H9 (cell line): ENCODE measurements at regions not wholly inside any gene's neighbourhood (a gene's known extent, or its start where the extent isn't known, plus 50 kb on each side); places are given as distances from the start of the nearest gene placed in this dataset.
A peak's percentile ranks its signal among the peaks of the same experiment; 100 is the strongest.

Experiments
- DNase-seq: peaks from one replicate; pipeline ENCODE4 v3.0.0-alpha.2; 2017
- H2AFZ ChIP-seq: one replicate; pipeline ENCODE4 v1.6.1; 2013; ENCODE audit warnings: mild to moderate bottlenecking, low read length, control low read depth, moderate library complexity
- H2AK5ac ChIP-seq: 2 replicates; pipeline ENCODE4 v1.6.1; 2013; ENCODE audit warnings: low read length, control low read depth, mixed read lengths; ENCODE audit not compliant: insufficient read length
- H2BK120ac ChIP-seq: one replicate; pipeline ENCODE4 v1.6.1; 2013; ENCODE audit warnings: low read depth, mild to moderate bottlenecking, low read length, control low read depth, inconsistent platforms; ENCODE audit not compliant: poor library complexity, severe bottlenecking
- H2BK12ac ChIP-seq: 2 replicates; pipeline ENCODE4 v1.6.1; 2013; ENCODE audit warnings: low read length, control low read depth, mixed read lengths, low read depth; ENCODE audit not compliant: insufficient read length
- H2BK15ac ChIP-seq: 2 replicates; pipeline ENCODE4 v1.6.1; 2013; ENCODE audit warnings: low read depth, low read length, control low read depth
- H2BK20ac ChIP-seq: one replicate; pipeline ENCODE4 v1.6.1; 2013; ENCODE audit warnings: low read depth, mild to moderate bottlenecking, low read length, control low read depth, inconsistent platforms; ENCODE audit not compliant: poor library complexity, severe bottlenecking
- H2BK5ac ChIP-seq: 2 replicates; pipeline ENCODE4 v1.6.1; 2013; ENCODE audit warnings: low read length, control low read depth, mixed read lengths; ENCODE audit not compliant: insufficient read length
- H3K14ac ChIP-seq: 2 replicates; pipeline ENCODE4 v1.6.1; 2013; ENCODE audit warnings: low read length, control low read depth; ENCODE audit not compliant: insufficient read depth
- H3K18ac ChIP-seq: 2 replicates; pipeline ENCODE4 v1.6.1; 2013; ENCODE audit warnings: low read depth, mild to moderate bottlenecking, mixed read lengths, low read length, control low read depth; ENCODE audit not compliant: insufficient read length
- H3K23ac ChIP-seq: 2 replicates; pipeline ENCODE4 v1.6.1; 2013; ENCODE audit warnings: low read length, control low read depth, mixed read lengths, low read depth; ENCODE audit not compliant: insufficient read length
- H3K23me2 ChIP-seq: 2 replicates; pipeline ENCODE4 v1.6.1; 2013; ENCODE audit warnings: low read depth, mild to moderate bottlenecking, mixed read lengths, low read length, control low read depth; ENCODE audit not compliant: insufficient read length, poor library complexity, severe bottlenecking
- H3K27ac ChIP-seq: 2 replicates; pipeline ENCODE4 v1.5.1; 2013; ENCODE audit warnings: low read length, control low read depth, mixed read lengths, low read depth; ENCODE audit not compliant: insufficient read length
- H3K27me3 ChIP-seq: 2 replicates; pipeline ENCODE4 v1.6.1; 2013; ENCODE audit warnings: low read length, control low read depth, inconsistent platforms; ENCODE audit not compliant: insufficient read depth
- H3K4ac ChIP-seq: 2 replicates; pipeline ENCODE4 v1.6.1; 2013; ENCODE audit warnings: low read depth, mild to moderate bottlenecking, control low read depth, inconsistent platforms, low read length, moderate library complexity
- H3K4me1 ChIP-seq: 2 replicates; pipeline ENCODE4 v1.6.1; 2013; ENCODE audit warnings: low read length, control low read depth, inconsistent platforms; ENCODE audit not compliant: insufficient read depth
- H3K4me2 ChIP-seq: 2 replicates; pipeline ENCODE4 v1.6.1; 2013; ENCODE audit warnings: low read length, control low read depth, mixed read lengths; ENCODE audit not compliant: insufficient read length, insufficient read depth
- H3K56ac ChIP-seq: 2 replicates; pipeline ENCODE4 v1.6.1; 2013; ENCODE audit warnings: low read depth, mild to moderate bottlenecking, mixed read lengths, low read length, control low read depth; ENCODE audit not compliant: insufficient read length
- H3K79me1 ChIP-seq: 2 replicates; pipeline ENCODE4 v1.6.1; 2013; ENCODE audit warnings: low read depth, mild to moderate bottlenecking, moderate library complexity, low read length, control low read depth, inconsistent platforms; ENCODE audit not compliant: insufficient read depth, poor library complexity, severe bottlenecking
- H3K79me2 ChIP-seq: 2 replicates; pipeline ENCODE4 v1.6.1; 2013; ENCODE audit warnings: low read length, control low read depth, inconsistent platforms; ENCODE audit not compliant: insufficient read depth
- H3K9ac ChIP-seq: 2 replicates; pipeline ENCODE4 v1.6.1; 2013; ENCODE audit warnings: low read length, control low read depth, mixed read lengths; ENCODE audit not compliant: insufficient read length; ENCODE audit errors: extremely low read depth
- H3K9me3 ChIP-seq: one replicate; pipeline ENCODE4 v1.6.1; 2013; ENCODE audit warnings: low read depth, low read length, inconsistent platforms; ENCODE audit not compliant: control insufficient read depth
- H3T11ph ChIP-seq: one replicate; pipeline ENCODE4 v1.6.1; 2013; ENCODE audit warnings: mild to moderate bottlenecking, low read length, control low read depth, inconsistent platforms
- H4K20me1 ChIP-seq: one replicate; pipeline ENCODE4 v1.6.1; 2013; ENCODE audit not compliant: control insufficient read depth, insufficient read length, insufficient read depth
- H4K5ac ChIP-seq: 2 replicates; pipeline ENCODE4 v1.6.1; 2013; ENCODE audit warnings: low read depth, mild to moderate bottlenecking, mixed read lengths, low read length, control low read depth; ENCODE audit not compliant: insufficient read length
- H4K8ac ChIP-seq: replicated peaks from 2 replicates; pipeline ENCODE4 v1.6.1; 2013; ENCODE audit warnings: low read length, control low read depth, mixed read lengths, low read depth; ENCODE audit not compliant: insufficient read length
- H4K91ac ChIP-seq: 2 replicates; pipeline ENCODE4 v1.6.1; 2013; ENCODE audit warnings: low read depth, mild to moderate bottlenecking, moderate library complexity, mixed read lengths, low read length, control low read depth; ENCODE audit not compliant: insufficient read length
- H3K27ac Mint-ChIP-seq, 3 experiments: 2 replicates in 2 of 3; 3 replicates in 1 of 3; pipeline ENCODE4 v1.8.0; 2020 to 2021; ENCODE audit warnings: mixed read lengths in 3 of 3, mild to moderate bottlenecking in 1 of 3, moderate library complexity in 1 of 3
- H3K27me3 Mint-ChIP-seq: 2 replicates; pipeline ENCODE4 v1.8.0; 2021; ENCODE audit warnings: low read depth, mild to moderate bottlenecking, moderate library complexity, mixed read lengths
- H3K36me3 Mint-ChIP-seq, 3 experiments: 2 replicates in 2 of 3; 3 replicates in 1 of 3; pipeline ENCODE4 v1.8.0; 2020 to 2021; ENCODE audit warnings: low read depth in 3 of 3, mixed read lengths in 3 of 3; ENCODE audit not compliant: insufficient read depth in 1 of 3
- H3K4me1 Mint-ChIP-seq, 2 experiments: 2 replicates each; pipeline ENCODE4 v1.8.0; 2020; ENCODE audit warnings: mixed read lengths in 2 of 2
- H3K4me3 Mint-ChIP-seq, 2 experiments: 2 replicates in 1 of 2; 3 replicates in 1 of 2; pipeline ENCODE4 v1.8.0; 2020 to 2021; ENCODE audit warnings: mild to moderate bottlenecking in 2 of 2, mixed read lengths in 2 of 2, moderate library complexity in 1 of 2
- H3K9me3 Mint-ChIP-seq, 2 experiments: 2 replicates in 1 of 2; 3 replicates in 1 of 2; pipeline ENCODE4 v1.8.0; 2020; ENCODE audit warnings: mild to moderate bottlenecking in 2 of 2, mixed read lengths in 2 of 2, moderate library complexity in 1 of 2
- WGBS: extraction: QIAGEN DNeasy Blood & Tissue Kit; methylation state at CpG from one replicate; pipeline ENCODE4 v1.1.7; 2013; ENCODE audit warnings: missing lambda C conversion rate, low lambda C conversion rate, mixed read lengths; ENCODE audit not compliant: insufficient read length; ENCODE audit errors: extremely low coverage; 5-methylcytosine and 5-hydroxymethylcytosine counted together
- TF ChIP-seq, protein P1 (sequence below): fragments of 200-600 bp; sonication (generic); conservative IDR thresholded peaks from 3 replicates; pipeline ENCODE4 v1.8.0; 2021; ENCODE audit warnings: antibody characterized with exemption, mild to moderate bottlenecking

DNA sequence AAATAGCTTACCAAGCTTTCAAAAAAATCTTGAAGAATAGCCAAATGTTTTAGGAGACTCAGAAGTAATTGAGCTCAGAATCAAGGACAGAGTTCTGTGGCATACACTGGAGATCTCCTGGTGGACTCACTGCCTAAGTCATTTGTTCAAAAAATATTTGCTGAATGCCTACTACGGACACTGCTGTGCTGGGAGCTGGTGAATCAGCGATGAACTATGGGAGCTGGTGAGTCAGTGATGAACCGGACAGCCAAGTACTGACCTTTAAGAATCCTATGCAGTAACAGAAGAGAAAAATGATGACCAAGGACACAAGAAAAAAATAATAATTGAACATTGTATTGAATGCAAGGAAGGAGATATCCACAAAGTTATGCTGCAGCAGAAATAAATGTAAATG lies 717.9 kb upstream of the CXADR start:
- no peak overlapping the region for H3K4me2 ChIP-seq
- H3K27ac Mint-ChIP-seq: no peak overlapping the region

More for the DNA sequence above, 717.9 kb upstream of the CXADR start:
- no peak overlapping the region for H3K56ac ChIP-seq
- no peaks in the 10 kb centered on the region for H3K9me3 ChIP-seq
- Mint-ChIP-seq H3K27me3 (no peaks in the 10 kb centered on the region), H3K36me3 (no peaks in the 10 kb centered on the region), H3K4me1 (peaks cover 20 to 21% of the 10 kb centered on the region in 2 experiments), H3K4me3 (no peak overlapping the region), H3K9me3 (no peaks in the 10 kb centered on the region)
- TF ChIP-seq, protein P1, sequence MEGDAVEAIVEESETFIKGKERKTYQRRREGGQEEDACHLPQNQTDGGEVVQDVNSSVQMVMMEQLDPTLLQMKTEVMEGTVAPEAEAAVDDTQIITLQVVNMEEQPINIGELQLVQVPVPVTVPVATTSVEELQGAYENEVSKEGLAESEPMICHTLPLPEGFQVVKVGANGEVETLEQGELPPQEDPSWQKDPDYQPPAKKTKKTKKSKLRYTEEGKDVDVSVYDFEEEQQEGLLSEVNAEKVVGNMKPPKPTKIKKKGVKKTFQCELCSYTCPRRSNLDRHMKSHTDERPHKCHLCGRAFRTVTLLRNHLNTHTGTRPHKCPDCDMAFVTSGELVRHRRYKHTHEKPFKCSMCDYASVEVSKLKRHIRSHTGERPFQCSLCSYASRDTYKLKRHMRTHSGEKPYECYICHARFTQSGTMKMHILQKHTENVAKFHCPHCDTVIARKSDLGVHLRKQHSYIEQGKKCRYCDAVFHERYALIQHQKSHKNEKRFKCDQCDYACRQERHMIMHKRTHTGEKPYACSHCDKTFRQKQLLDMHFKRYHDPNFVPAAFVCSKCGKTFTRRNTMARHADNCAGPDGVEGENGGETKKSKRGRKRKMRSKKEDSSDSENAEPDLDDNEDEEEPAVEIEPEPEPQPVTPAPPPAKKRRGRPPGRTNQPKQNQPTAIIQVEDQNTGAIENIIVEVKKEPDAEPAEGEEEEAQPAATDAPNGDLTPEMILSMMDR: no peak
- no peak overlapping the region for H3K18ac ChIP-seq
- H2BK12ac ChIP-seq: no peak overlapping the region
- no peak overlapping the region for H4K91ac ChIP-seq
- no peak overlapping the region for H2AFZ ChIP-seq
- no peak overlapping the region for H3K14ac ChIP-seq
- WGBS: no CpG with 5 or more reads among the region's 3 CpGs
- no peak overlapping the region for H2AK5ac ChIP-seq
- no peaks in the 10 kb centered on the region for H3K79me2 ChIP-seq
- no peak overlapping the region for H2BK20ac ChIP-seq
- no peak for DNase-seq
- no peak overlapping the region for H3K4ac ChIP-seq
- no peak overlapping the region for H4K5ac ChIP-seq
- no peaks in the 10 kb centered on the region for H3K27me3 ChIP-seq
- no peak overlapping the region for H4K8ac ChIP-seq
- H3K9ac ChIP-seq: no peak overlapping the region
- no peak overlapping the region for H3K23ac ChIP-seq
- no peaks in the 10 kb centered on the region for H4K20me1 ChIP-seq
- H3K79me1 ChIP-seq: no peaks in the 10 kb centered on the region
- H3K23me2 ChIP-seq: no peaks in the 10 kb centered on the region
- H2BK120ac ChIP-seq: no peak overlapping the region
- H3K4me1 ChIP-seq: no peaks in the 10 kb centered on the region
- H2BK15ac ChIP-seq: peak overlapping the region; percentile 68; the same call in 1 of the 2 replicates
- H3T11ph ChIP-seq: no peak overlapping the region
- no peak overlapping the region for H3K27ac ChIP-seq
- H2BK5ac ChIP-seq: no peak overlapping the region
